Activated naive CD4-positive, alpha-beta T cell treated with anti-CD3 and anti-CD28 coated beads for 36 hours (primary cell): ENCODE measurements at regions not wholly inside any gene's neighbourhood (a gene's known extent, or its start where the extent isn't known, plus 50 kb on each side); places are given as distances from the start of the nearest gene placed in this dataset.

Experiments
- CTCF ChIA-PET: fragments of 350-600 bp; sonication (Branson Sonifier 250); formaldehyde crosslinking; loops from one replicate; lab custom pipeline; 2021; ENCODE audit warnings: antibody characterized with exemption; lab: Charles Lee
- DNase-seq: peaks from one replicate; pipeline ENCODE4 v3.0.0-alpha.2; 2020
- H3K27ac Mint-ChIP-seq: one replicate; pipeline ENCODE4 v1.8.0; 2021; ENCODE audit warnings: mild to moderate bottlenecking, mixed read lengths
- H3K27me3 Mint-ChIP-seq: one replicate; pipeline ENCODE4 v1.8.0; 2021; ENCODE audit warnings: low read depth, mixed read lengths
- H3K36me3 Mint-ChIP-seq: one replicate; pipeline ENCODE4 v1.8.0; 2021; ENCODE audit warnings: low read depth, mixed read lengths
- H3K4me1 Mint-ChIP-seq: one replicate; pipeline ENCODE4 v1.8.0; 2021; ENCODE audit warnings: low read depth, mixed read lengths
- H3K4me3 Mint-ChIP-seq: one replicate; pipeline ENCODE4 v1.8.0; 2021; ENCODE audit warnings: mild to moderate bottlenecking, moderate library complexity, mixed read lengths
- H3K9me3 Mint-ChIP-seq: one replicate; pipeline ENCODE4 v1.8.0; 2021; ENCODE audit warnings: mixed read lengths
- intact Hi-C: fragments of 100-400 bp; cut with micrococcal nuclease; formaldehyde crosslinking; loops from one replicate; pipeline ENCODE4 v1.15.1; 2023

DNA sequence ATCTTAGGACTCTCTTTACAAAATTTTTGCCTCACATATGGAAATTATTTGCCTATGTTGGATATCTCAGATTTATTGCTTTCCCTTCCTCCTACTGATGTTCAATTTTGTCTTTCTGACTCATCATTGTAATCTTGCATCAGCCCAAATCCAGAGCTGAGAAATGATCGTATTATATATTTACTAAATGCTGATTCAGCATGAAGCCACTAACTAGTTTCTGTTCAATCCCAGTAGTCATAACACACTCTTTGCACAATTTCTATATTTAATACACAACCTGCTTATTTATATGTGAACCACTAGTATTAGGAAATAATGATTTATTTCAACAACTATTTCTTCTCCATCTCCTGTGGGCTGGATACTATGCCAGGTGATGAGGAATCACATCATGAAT lies 161.1 kb upstream of the PCDH17 start:
- CTCF ChIA-PET, result no interaction called here
- no peak for DNase-seq
- Mint-ChIP-seq H3K27me3 (no peaks in the 10 kb centered on the region), H3K4me1 (no peaks in the 10 kb centered on the region), H3K27ac (no peak overlapping the region), H3K4me3 (no peak overlapping the region), H3K9me3 (peaks cover 8% of the 10 kb centered on the region), H3K36me3 (no peaks in the 10 kb centered on the region)
- intact Hi-C loops, result no loop called here

GRCh38 chr13:57491318-57491717 lies 140.2 kb upstream of the PCDH17 start:
- H3K36me3 Mint-ChIP-seq, result no peaks in the 10 kb centered on the region
- intact Hi-C loops, result no loop called here
- no peak overlapping the region for H3K4me3 Mint-ChIP-seq
- no peak overlapping the region for H3K27ac Mint-ChIP-seq
- no peak for DNase-seq
- no peaks in the 10 kb centered on the region for H3K4me1 Mint-ChIP-seq
- H3K9me3 Mint-ChIP-seq, result peaks cover 2% of the 10 kb centered on the region
- no peaks in the 10 kb centered on the region for H3K27me3 Mint-ChIP-seq
- CTCF ChIA-PET, result no interaction called here

- no peaks in the 10 kb centered on the region for H3K4me1 Mint-ChIP-seq
- intact Hi-C loops, result no loop called here
- no peaks in the 10 kb centered on the region for H3K27me3 Mint-ChIP-seq
- H3K9me3 Mint-ChIP-seq, result peaks cover 2% of the 10 kb centered on the region
- CTCF ChIA-PET, result no interaction called here
- H3K27ac Mint-ChIP-seq, result no peak overlapping the region
- DNase-seq, result no peak
- no peaks in the 10 kb centered on the region for H3K36me3 Mint-ChIP-seq
- no peak overlapping the region for H3K4me3 Mint-ChIP-seq
Observed at GRCh38 chr13:57507752-57508463, 123.6 kb upstream of the PCDH17 start.

GRCh38 chr13:57511603-57512002 lies 119.9 kb upstream of the PCDH17 start:
- Mint-ChIP-seq H3K4me3 (no peak overlapping the region), H3K27ac (no peak overlapping the region), H3K36me3 (no peaks in the 10 kb centered on the region), H3K27me3 (no peaks in the 10 kb centered on the region), H3K9me3 (no peaks in the 10 kb centered on the region), H3K4me1 (no peaks in the 10 kb centered on the region)
- CTCF ChIA-PET, result no interaction called here
- DNase-seq, result no peak
- intact Hi-C loops, result no loop called here

DNA sequence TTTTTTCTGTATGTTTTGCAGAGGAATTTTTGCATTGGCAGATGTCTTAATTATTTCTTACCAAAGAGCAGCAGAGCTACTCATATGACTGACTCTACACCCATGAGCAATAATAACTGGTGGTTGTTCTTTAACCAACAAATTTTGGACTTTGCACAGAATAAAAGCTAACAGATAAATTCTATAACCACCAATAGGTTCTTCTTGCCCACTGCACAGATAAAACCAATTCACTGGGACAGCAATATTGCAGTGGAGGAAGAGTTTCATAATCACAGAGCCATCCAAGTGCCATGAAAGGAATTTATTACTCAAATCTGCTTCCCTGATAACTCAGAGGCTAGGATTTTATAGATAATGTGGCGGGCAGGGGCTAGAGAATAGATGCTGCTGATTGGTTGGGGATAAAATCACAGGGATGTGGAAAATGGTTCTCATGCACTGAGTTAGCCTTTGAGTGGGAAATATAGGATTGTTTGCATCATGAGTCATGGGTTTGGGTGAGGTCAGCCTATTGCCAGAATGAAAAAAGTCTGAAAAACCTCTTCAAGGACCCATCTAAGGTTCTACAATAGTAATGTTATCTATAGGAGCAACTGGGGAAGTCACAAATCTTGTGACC lies 104.3 kb upstream of the PCDH17 start:
- no peak for DNase-seq
- peaks cover 3% of the 10 kb centered on the region for H3K9me3 Mint-ChIP-seq
- no peaks in the 10 kb centered on the region for H3K36me3 Mint-ChIP-seq
- no peaks in the 10 kb centered on the region for H3K4me1 Mint-ChIP-seq
- no peaks in the 10 kb centered on the region for H3K27me3 Mint-ChIP-seq
- CTCF ChIA-PET, result no interaction called here
- H3K4me3 Mint-ChIP-seq, result no peak overlapping the region
- intact Hi-C loops, result no loop called here
- H3K27ac Mint-ChIP-seq, result no peak overlapping the region

DNA sequence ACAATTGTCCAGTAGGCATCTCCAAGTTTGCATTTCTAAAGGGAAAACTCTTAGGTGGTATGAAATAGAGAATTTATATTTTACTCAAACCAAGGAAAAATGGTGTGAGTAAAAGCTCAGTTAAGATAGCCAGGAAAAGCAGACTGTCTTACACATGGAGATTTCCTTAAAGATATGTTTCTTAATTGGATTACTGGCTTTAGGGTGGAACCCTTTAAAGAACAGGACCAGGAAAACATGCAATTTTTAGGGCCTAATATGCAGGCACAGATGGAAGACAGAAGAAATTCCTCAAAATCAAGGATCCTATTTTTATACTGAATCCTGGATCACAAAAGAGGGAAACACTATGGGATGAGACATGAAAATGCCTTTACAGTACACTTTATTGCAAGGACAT lies 100.3 kb upstream of the PCDH17 start:
- CTCF ChIA-PET, result no interaction called here
- Mint-ChIP-seq H3K27ac (no peak overlapping the region), H3K4me3 (no peak overlapping the region), H3K9me3 (peaks cover 6% of the 10 kb centered on the region), H3K4me1 (no peaks in the 10 kb centered on the region), H3K36me3 (no peaks in the 10 kb centered on the region), H3K27me3 (no peaks in the 10 kb centered on the region)
- no peak for DNase-seq
- intact Hi-C loops, result no loop called here

DNA sequence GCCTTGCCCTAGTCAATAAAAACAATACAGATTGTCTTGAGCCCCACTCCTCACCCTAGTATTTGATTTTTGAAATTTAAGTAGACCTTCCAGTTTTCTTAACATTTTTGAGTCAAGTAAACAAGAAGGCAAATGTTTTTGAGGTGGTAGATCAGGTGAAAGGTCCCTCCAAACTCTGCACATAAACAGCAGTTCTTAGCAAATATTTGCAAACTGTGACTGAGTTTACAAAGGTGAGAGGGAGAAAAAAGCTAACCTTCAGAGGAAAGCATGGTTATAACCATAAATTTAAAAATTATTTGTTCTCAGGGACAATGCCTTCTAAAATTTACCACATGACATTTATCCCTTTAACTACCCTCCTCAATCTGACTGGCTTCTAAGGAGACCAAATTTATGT lies 84.6 kb upstream of the PCDH17 start:
- intact Hi-C loops, result no loop called here
- CTCF ChIA-PET, result no interaction called here
- Mint-ChIP-seq H3K9me3 (peaks cover 5% of the 10 kb centered on the region), H3K27me3 (no peaks in the 10 kb centered on the region), H3K4me3 (no peak overlapping the region), H3K27ac (no peak overlapping the region), H3K36me3 (no peaks in the 10 kb centered on the region), H3K4me1 (no peaks in the 10 kb centered on the region)
- no peak for DNase-seq

DNA sequence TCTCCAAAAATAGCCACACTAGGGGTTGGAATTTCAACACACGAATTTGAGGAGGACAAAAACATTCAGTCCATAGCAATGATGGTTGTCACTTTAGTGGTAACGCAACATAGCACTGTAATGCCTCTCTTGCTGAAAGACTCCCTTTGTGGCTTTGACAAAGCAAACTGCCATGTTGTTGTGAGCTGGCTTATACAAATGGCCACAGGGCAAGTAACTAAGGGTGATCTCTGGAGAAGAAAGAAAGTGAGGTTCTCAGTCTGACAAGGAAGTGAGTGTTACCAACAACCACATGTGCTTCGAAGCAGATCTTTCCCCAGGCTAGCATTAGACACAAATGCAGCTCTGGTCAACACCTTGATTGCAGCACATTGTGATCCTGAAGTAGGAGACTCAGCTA lies 79.1 kb upstream of the PCDH17 start:
- no peak for DNase-seq
- CTCF ChIA-PET, result no interaction called here
- H3K4me1 Mint-ChIP-seq, result no peaks in the 10 kb centered on the region
- H3K36me3 Mint-ChIP-seq, result no peaks in the 10 kb centered on the region
- H3K9me3 Mint-ChIP-seq, result peaks cover 3% of the 10 kb centered on the region
- H3K27ac Mint-ChIP-seq, result no peak overlapping the region
- intact Hi-C loops, result no loop called here
- H3K27me3 Mint-ChIP-seq, result no peaks in the 10 kb centered on the region
- H3K4me3 Mint-ChIP-seq, result no peak overlapping the region

DNA sequence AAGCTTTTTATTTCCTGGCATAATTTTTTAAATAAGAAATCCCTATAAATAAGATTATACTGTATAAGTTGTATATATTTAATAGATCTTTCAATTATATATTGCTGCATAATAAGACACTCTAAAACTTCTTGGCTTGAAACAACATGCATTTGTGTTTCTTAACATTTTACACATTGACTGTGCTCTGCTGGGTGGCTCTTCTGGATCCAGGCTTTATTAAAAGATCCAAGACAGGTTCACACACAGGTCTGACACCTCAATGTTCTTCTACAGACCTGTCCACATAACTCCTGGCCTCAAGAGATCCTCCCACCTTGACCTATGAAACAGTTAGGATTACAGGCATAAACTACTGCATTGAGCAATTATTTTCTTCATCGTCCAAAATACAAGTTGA lies 77.6 kb upstream of the PCDH17 start:
- H3K27ac Mint-ChIP-seq, result no peak overlapping the region
- no peak for DNase-seq
- CTCF ChIA-PET, result no interaction called here
- H3K4me1 Mint-ChIP-seq, result no peaks in the 10 kb centered on the region
- no peaks in the 10 kb centered on the region for H3K27me3 Mint-ChIP-seq
- H3K9me3 Mint-ChIP-seq, result peaks cover 3% of the 10 kb centered on the region
- intact Hi-C loops, result no loop called here
- no peak overlapping the region for H3K4me3 Mint-ChIP-seq
- H3K36me3 Mint-ChIP-seq, result no peaks in the 10 kb centered on the region

DNA sequence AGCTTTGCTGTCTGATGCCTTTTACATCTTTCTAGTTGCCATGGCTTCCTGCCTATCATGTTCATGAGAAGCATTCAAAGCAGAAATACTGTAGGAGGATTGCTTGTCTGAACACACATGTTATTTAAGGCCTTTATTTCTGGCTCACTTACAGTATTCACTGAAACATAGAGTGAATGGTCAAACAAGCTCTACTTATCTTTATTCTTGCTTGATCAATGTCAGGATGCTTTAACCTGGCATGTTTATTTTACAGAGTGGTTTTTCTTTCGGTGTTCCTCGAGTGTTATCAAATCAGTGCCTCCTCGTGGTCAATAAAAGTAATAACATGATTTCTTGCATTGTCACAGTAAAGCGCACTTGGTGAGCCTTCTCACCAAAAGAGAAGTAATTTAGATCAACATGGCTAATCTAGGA lies 73.5 kb upstream of the PCDH17 start:
- Mint-ChIP-seq H3K9me3 (peaks cover 5% of the 10 kb centered on the region), H3K36me3 (no peaks in the 10 kb centered on the region), H3K27me3 (no peaks in the 10 kb centered on the region), H3K4me1 (no peaks in the 10 kb centered on the region), H3K27ac (no peak overlapping the region), H3K4me3 (no peak overlapping the region)
- no peak for DNase-seq
- CTCF ChIA-PET, result interaction anchor here (0.8 kb wide), 1 partner anchor 21 kb away, joined by 4 read pairs; no protein-coding TSS in a partner anchor
- intact Hi-C loops, result no loop called here

DNA sequence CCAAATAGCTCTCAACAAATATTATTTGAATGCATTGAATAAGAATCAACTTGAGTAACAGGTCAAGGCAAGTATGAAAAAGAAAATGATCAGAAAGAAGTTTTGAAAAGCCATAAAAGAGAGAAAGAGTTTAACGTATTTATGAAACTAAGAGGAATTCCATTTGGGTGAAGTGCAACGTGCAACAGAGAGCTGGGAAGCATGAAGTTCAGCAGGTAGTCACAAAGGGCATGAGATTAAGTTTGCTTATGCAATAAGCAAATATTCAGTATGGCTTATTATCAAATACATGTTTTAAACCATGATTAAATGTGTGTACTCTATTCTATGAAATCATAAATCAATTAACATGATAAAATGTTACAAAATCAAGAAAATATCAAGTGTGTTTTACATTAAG lies 62.7 kb upstream of the PCDH17 start:
- no peaks in the 10 kb centered on the region for H3K36me3 Mint-ChIP-seq
- CTCF ChIA-PET, result no interaction called here
- H3K4me3 Mint-ChIP-seq, result no peak overlapping the region
- H3K27me3 Mint-ChIP-seq, result no peaks in the 10 kb centered on the region
- intact Hi-C loops, result no loop called here
- H3K9me3 Mint-ChIP-seq, result peaks cover 6% of the 10 kb centered on the region
- no peaks in the 10 kb centered on the region for H3K4me1 Mint-ChIP-seq
- no peak overlapping the region for H3K27ac Mint-ChIP-seq
- no peak for DNase-seq

GRCh38 chr13:57569986-57570385 lies 61.6 kb upstream of the PCDH17 start:
- H3K9me3 Mint-ChIP-seq, result peaks cover 6% of the 10 kb centered on the region
- no peaks in the 10 kb centered on the region for H3K4me1 Mint-ChIP-seq
- no peaks in the 10 kb centered on the region for H3K36me3 Mint-ChIP-seq
- no peak for DNase-seq
- H3K27ac Mint-ChIP-seq, result no peak overlapping the region
- CTCF ChIA-PET, result no interaction called here
- intact Hi-C loops, result no loop called here
- no peaks in the 10 kb centered on the region for H3K27me3 Mint-ChIP-seq
- H3K4me3 Mint-ChIP-seq, result no peak overlapping the region
